ENCODE measurements at regions not wholly inside any gene's neighbourhood (a gene's known extent, or its start where the extent isn't known, plus 50 kb on each side); places are given as distances from the start of the nearest gene placed in this dataset.

- Histone ChIP-seq H3K9me3 (ENCODE audit: control insufficient read depth in 2 of 2, insufficient read depth in 1 of 2, low read length in 1 of 2) (no peaks in the 10 kb centered on the region), H3K4me3 (ENCODE audit: low read length in 2 of 2) (no peak overlapping the region), H3K27me3 (ENCODE audit: control insufficient read depth in 2 of 2, insufficient read depth in 1 of 2, low read length in 1 of 2) (no peaks in the 10 kb centered on the region), H3K36me3 (ENCODE audit: control insufficient read depth in 2 of 2, insufficient read depth in 2 of 2, low read length in 1 of 2) (no peaks in the 10 kb centered on the region), H3K27ac (ENCODE audit: low read depth in 1 of 2, low read length in 1 of 2) (no peak overlapping the region), H3K4me1 (ENCODE audit: control insufficient read depth in 2 of 2, insufficient read depth in 2 of 2, low read length in 2 of 2) (no peaks in the 10 kb centered on the region)
- DNase-seq (ENCODE audit: low read depth in 6 of 9, low spot score in 9 of 9): no peak
Observed at GRCh38 chr9:22257026-22257816, 189.4 kb upstream of the DMRTA1 start.

GRCh38 chr9:22265038-22265437 lies 181.6 kb upstream of the DMRTA1 start:
- no peak for DNase-seq (ENCODE audit: low read depth in 6 of 9, low spot score in 9 of 9)
- Histone ChIP-seq H3K36me3 (ENCODE audit: control insufficient read depth in 2 of 2, insufficient read depth in 2 of 2, low read length in 1 of 2) (no peaks in the 10 kb centered on the region), H3K9me3 (ENCODE audit: control insufficient read depth in 2 of 2, insufficient read depth in 1 of 2, low read length in 1 of 2) (no peaks in the 10 kb centered on the region), H3K4me3 (ENCODE audit: low read length in 2 of 2) (no peak overlapping the region), H3K27ac (ENCODE audit: low read depth in 1 of 2, low read length in 1 of 2) (no peak overlapping the region), H3K27me3 (ENCODE audit: control insufficient read depth in 2 of 2, insufficient read depth in 1 of 2, low read length in 1 of 2) (no peaks in the 10 kb centered on the region), H3K4me1 (ENCODE audit: control insufficient read depth in 2 of 2, insufficient read depth in 2 of 2, low read length in 2 of 2) (no peaks in the 10 kb centered on the region)

DNA sequence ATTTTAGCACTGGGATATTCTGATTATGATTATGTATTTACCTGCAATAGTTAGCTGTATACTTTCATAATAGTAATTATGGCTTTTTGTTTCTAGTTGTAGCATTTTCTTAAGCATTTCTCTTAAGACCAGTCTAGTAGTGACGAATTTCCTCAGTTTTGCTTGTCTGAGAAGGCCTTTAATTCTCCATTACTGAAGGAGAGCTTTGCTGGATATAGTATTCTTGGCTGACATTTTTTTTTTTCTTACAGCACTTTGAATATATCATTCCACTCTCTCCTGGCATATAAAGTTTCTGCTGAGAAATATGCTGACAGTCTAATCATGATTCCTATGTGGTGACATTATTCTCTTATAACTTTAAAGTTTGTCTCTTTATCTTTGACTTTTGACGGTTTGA lies 181.1 kb upstream of the DMRTA1 start:
- Histone ChIP-seq H3K4me1 (ENCODE audit: control insufficient read depth in 2 of 2, insufficient read depth in 2 of 2, low read length in 2 of 2) (no peaks in the 10 kb centered on the region), H3K27ac (ENCODE audit: low read depth in 1 of 2, low read length in 1 of 2) (no peak overlapping the region), H3K9me3 (ENCODE audit: control insufficient read depth in 2 of 2, insufficient read depth in 1 of 2, low read length in 1 of 2) (no peaks in the 10 kb centered on the region), H3K27me3 (ENCODE audit: control insufficient read depth in 2 of 2, insufficient read depth in 1 of 2, low read length in 1 of 2) (no peaks in the 10 kb centered on the region), H3K36me3 (ENCODE audit: control insufficient read depth in 2 of 2, insufficient read depth in 2 of 2, low read length in 1 of 2) (no peaks in the 10 kb centered on the region), H3K4me3 (ENCODE audit: low read length in 2 of 2) (no peak overlapping the region)
- DNase-seq (ENCODE audit: low read depth in 6 of 9, low spot score in 9 of 9): no peak
- 92% methylated on average over 2 of the region's 2 CpGs for WGBS

DNA sequence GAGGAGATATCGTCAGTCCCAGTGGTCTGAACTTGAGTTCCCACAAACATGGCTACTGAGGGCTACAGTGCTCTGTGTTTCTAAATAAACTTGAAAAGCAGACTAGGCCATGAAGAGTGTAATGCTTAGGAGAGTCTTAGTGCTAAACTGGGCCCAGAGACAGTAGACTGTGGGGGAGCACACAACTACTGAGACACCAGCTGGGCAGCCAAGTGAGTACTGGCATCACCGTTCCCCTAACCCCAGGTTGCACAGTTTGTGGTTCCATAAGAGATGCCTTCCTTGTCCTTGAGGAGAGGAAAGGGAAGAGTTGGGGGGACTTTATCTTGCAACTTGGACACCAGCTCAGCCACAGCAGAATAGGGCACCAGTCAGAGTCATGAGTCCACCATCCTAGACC lies 172.1 kb upstream of the DMRTA1 start:
- 95% methylated on average over 2 of the region's 2 CpGs for WGBS
- no peak for DNase-seq (ENCODE audit: low read depth in 6 of 9, low spot score in 9 of 9)
- no peaks in the 10 kb centered on the region for H3K27me3 ChIP-seq (ENCODE audit: control insufficient read depth in 2 of 2, insufficient read depth in 1 of 2, low read length in 1 of 2)
- H3K4me1 ChIP-seq (ENCODE audit: control insufficient read depth in 2 of 2, insufficient read depth in 2 of 2, low read length in 2 of 2): no peaks in the 10 kb centered on the region
- H3K9me3 ChIP-seq (ENCODE audit: control insufficient read depth in 2 of 2, insufficient read depth in 1 of 2, low read length in 1 of 2): no peaks in the 10 kb centered on the region
- H3K27ac ChIP-seq (ENCODE audit: low read depth in 1 of 2, low read length in 1 of 2): no peak overlapping the region
- no peak overlapping the region for H3K4me3 ChIP-seq (ENCODE audit: low read length in 2 of 2)
- no peaks in the 10 kb centered on the region for H3K36me3 ChIP-seq (ENCODE audit: control insufficient read depth in 2 of 2, insufficient read depth in 2 of 2, low read length in 1 of 2)

GRCh38 chr9:22278426-22278825 lies 168.2 kb upstream of the DMRTA1 start:
- no peaks in the 10 kb centered on the region for H3K4me1 ChIP-seq (ENCODE audit: control insufficient read depth in 2 of 2, insufficient read depth in 2 of 2, low read length in 2 of 2)
- no peak for DNase-seq (ENCODE audit: low read depth in 6 of 9, low spot score in 9 of 9)
- H3K27me3 ChIP-seq (ENCODE audit: control insufficient read depth in 2 of 2, insufficient read depth in 1 of 2, low read length in 1 of 2): no peaks in the 10 kb centered on the region
- H3K4me3 ChIP-seq (ENCODE audit: low read length in 2 of 2): no peak overlapping the region
- no peak overlapping the region for H3K27ac ChIP-seq (ENCODE audit: low read depth in 1 of 2, low read length in 1 of 2)
- H3K9me3 ChIP-seq (ENCODE audit: control insufficient read depth in 2 of 2, insufficient read depth in 1 of 2, low read length in 1 of 2): no peaks in the 10 kb centered on the region
- no peaks in the 10 kb centered on the region for H3K36me3 ChIP-seq (ENCODE audit: control insufficient read depth in 2 of 2, insufficient read depth in 2 of 2, low read length in 1 of 2)

- H3K4me3 ChIP-seq (ENCODE audit: low read length in 2 of 2): no peak overlapping the region
- H3K27ac ChIP-seq (ENCODE audit: low read depth in 1 of 2, low read length in 1 of 2): no peak overlapping the region
- DNase-seq (ENCODE audit: low read depth in 6 of 9, low spot score in 9 of 9): no peak
- H3K4me1 ChIP-seq (ENCODE audit: control insufficient read depth in 2 of 2, insufficient read depth in 2 of 2, low read length in 2 of 2): no peaks in the 10 kb centered on the region
- no peaks in the 10 kb centered on the region for H3K9me3 ChIP-seq (ENCODE audit: control insufficient read depth in 2 of 2, insufficient read depth in 1 of 2, low read length in 1 of 2)
- WGBS: 98% methylated on average over 1 of the region's 1 CpG
- H3K27me3 ChIP-seq (ENCODE audit: control insufficient read depth in 2 of 2, insufficient read depth in 1 of 2, low read length in 1 of 2): no peaks in the 10 kb centered on the region
- no peaks in the 10 kb centered on the region for H3K36me3 ChIP-seq (ENCODE audit: control insufficient read depth in 2 of 2, insufficient read depth in 2 of 2, low read length in 1 of 2)
Observed at GRCh38 chr9:22279636-22280035, 167.0 kb upstream of the DMRTA1 start.

GRCh38 chr9:22285066-22285465 lies 161.6 kb upstream of the DMRTA1 start:
- Histone ChIP-seq H3K27ac (ENCODE audit: low read depth in 1 of 2, low read length in 1 of 2) (no peak overlapping the region), H3K9me3 (ENCODE audit: control insufficient read depth in 2 of 2, insufficient read depth in 1 of 2, low read length in 1 of 2) (no peaks in the 10 kb centered on the region), H3K36me3 (ENCODE audit: control insufficient read depth in 2 of 2, insufficient read depth in 2 of 2, low read length in 1 of 2) (no peaks in the 10 kb centered on the region), H3K27me3 (ENCODE audit: control insufficient read depth in 2 of 2, insufficient read depth in 1 of 2, low read length in 1 of 2) (no peaks in the 10 kb centered on the region), H3K4me1 (ENCODE audit: control insufficient read depth in 2 of 2, insufficient read depth in 2 of 2, low read length in 2 of 2) (no peaks in the 10 kb centered on the region), H3K4me3 (ENCODE audit: low read length in 2 of 2) (no peak overlapping the region)
- WGBS: 81% methylated on average over 1 of the region's 1 CpG
- DNase-seq (ENCODE audit: low read depth in 6 of 9, low spot score in 9 of 9): no peak

GRCh38 chr9:22286661-22287060 lies 160.0 kb upstream of the DMRTA1 start:
- no peak for DNase-seq (ENCODE audit: low read depth in 6 of 9, low spot score in 9 of 9)
- 98% methylated on average over 1 of the region's 1 CpG for WGBS
- Histone ChIP-seq H3K4me3 (ENCODE audit: low read length in 2 of 2) (no peak overlapping the region), H3K36me3 (ENCODE audit: control insufficient read depth in 2 of 2, insufficient read depth in 2 of 2, low read length in 1 of 2) (no peaks in the 10 kb centered on the region), H3K4me1 (ENCODE audit: control insufficient read depth in 2 of 2, insufficient read depth in 2 of 2, low read length in 2 of 2) (no peaks in the 10 kb centered on the region), H3K9me3 (ENCODE audit: control insufficient read depth in 2 of 2, insufficient read depth in 1 of 2, low read length in 1 of 2) (no peaks in the 10 kb centered on the region), H3K27me3 (ENCODE audit: control insufficient read depth in 2 of 2, insufficient read depth in 1 of 2, low read length in 1 of 2) (no peaks in the 10 kb centered on the region), H3K27ac (ENCODE audit: low read depth in 1 of 2, low read length in 1 of 2) (no peak overlapping the region)

DNA sequence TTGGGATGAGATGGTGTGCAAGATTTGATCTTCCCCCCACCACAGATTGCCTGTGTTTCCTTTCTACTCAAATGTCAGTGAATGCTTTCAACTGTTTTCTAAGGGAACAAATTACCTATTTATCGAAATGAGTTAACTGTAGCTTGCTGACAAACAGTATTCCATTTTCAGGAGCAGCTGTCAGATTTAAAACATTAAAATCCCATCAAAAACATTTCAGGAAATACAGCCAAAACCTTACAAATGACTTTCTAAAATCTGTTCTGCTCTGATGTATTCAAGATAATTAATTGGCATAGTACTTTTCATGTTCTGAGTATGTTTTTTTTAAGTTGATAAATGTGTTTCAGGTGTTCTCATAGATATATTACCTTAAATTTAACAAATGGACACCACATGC lies 158.0 kb upstream of the DMRTA1 start:
- Histone ChIP-seq H3K36me3 (ENCODE audit: control insufficient read depth in 2 of 2, insufficient read depth in 2 of 2, low read length in 1 of 2) (no peaks in the 10 kb centered on the region), H3K27me3 (ENCODE audit: control insufficient read depth in 2 of 2, insufficient read depth in 1 of 2, low read length in 1 of 2) (no peaks in the 10 kb centered on the region), H3K4me3 (ENCODE audit: low read length in 2 of 2) (no peak overlapping the region), H3K9me3 (ENCODE audit: control insufficient read depth in 2 of 2, insufficient read depth in 1 of 2, low read length in 1 of 2) (no peaks in the 10 kb centered on the region), H3K4me1 (ENCODE audit: control insufficient read depth in 2 of 2, insufficient read depth in 2 of 2, low read length in 2 of 2) (no peaks in the 10 kb centered on the region), H3K27ac (ENCODE audit: low read depth in 1 of 2, low read length in 1 of 2) (no peak overlapping the region)
- no peak for DNase-seq (ENCODE audit: low read depth in 6 of 9, low spot score in 9 of 9)
- 89% methylated on average over 1 of the region's 1 CpG for WGBS
